Activated CD8-positive, alpha-beta memory T cell treated with anti-CD3 and anti-CD28 coated beads for 24 hours (primary cell): ENCODE measurements at regions not wholly inside any gene's neighbourhood (a gene's known extent, or its start where the extent isn't known, plus 50 kb on each side); places are given as distances from the start of the nearest gene placed in this dataset.

ENCODE experiments used
- DNase-seq: peaks from one replicate; pipeline ENCODE4 v3.0.0-alpha.2; 2020

DNA sequence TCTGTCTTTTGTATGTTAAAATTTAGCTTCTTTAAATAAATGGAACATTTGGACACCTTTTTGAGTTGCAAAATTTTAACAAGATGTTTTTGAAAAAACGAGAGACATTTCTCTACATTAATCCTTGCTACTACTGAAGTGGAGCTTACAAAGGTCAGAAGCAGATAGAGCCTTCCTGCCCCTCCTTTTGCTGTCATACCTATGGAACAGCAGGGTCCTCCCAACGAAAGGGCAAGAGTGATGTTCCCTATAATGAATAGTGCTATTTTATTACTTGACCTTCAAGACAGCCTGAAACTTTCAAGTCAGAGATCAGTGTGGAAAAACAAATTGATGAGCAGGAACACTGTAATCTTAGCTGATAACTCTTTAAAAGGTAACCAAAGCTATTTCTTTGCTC, 1538.9 kb downstream of the PLA2G4A start:
- DNase-seq, result no peak

- DNase-seq, result no peak
These were observed 1542.6 kb downstream of the PLA2G4A start for GRCh38 chr1:188371295-188371806.

DNA sequence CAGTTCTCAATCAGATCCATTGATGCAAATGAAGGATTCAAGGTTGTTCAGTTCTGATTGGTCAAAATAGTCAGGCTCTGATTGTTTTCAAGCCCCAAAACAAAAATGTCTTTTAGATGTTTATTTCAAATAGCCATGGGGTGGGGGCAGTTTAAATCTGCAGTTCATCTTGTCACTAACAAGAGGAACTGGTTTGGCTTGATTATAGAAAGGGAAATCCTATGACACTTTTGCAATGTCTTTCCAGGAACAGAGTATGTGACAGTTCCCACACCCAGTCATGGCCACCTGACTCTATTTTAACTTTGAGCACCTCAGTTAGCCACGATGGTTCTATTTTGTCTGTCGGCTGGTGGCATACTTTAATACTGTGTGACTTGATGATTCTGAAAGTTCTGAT, 1544.1 kb downstream of the PLA2G4A start:
- no peak for DNase-seq

GRCh38 chr1:188382851-188383250, 1554.1 kb downstream of the PLA2G4A start:
- DNase-seq, result no peak

DNA sequence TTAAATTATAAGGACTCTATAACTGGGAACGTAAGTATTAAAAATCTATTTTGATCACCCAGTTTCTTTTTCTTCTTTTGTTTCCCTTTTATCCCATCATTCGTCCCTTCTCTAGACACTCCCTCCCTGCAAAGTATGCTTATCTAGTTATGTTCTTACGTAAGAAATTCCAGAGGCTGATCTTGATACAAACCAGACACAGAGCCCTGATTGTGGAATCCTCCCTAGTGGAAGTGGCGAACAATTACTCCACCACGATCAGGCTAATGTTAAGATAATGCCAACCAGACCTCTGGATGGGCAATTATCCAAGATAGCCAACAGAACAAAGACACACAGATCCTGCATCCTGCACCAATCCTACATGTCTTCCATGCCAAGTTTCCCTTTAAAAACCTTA, 1557.4 kb downstream of the PLA2G4A start:
- no peak for DNase-seq

GRCh38 chr1:188386666-188387065, 1557.9 kb downstream of the PLA2G4A start:
- no peak for DNase-seq

- DNase-seq, result no peak
These were observed 1565.9 kb downstream of the PLA2G4A start for GRCh38 chr1:188394677-188395076.

GRCh38 chr1:188397521-188397920, 1568.8 kb downstream of the PLA2G4A start:
- no peak for DNase-seq

- DNase-seq, result no peak
These were observed 1574.2 kb downstream of the PLA2G4A start for GRCh38 chr1:188402986-188403385.

DNA sequence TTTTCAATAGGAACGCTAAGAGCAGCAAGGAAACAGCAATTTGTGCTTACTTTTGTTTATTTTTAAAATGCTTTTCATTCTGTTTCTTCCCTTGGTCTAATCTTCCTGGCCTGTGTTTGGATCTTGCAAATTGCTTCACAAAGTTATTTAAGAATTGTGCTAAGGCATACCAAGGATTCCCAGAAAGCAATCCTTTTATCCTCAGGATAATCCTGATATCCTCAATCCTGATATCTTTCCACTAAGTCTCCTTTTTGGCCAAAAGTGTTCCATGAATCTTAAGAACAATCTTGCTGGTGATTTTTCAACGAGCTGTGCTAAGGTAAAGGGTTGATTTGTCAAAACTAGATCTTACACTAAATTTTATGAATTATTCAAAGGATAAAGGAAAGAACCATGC, 1577.9 kb downstream of the PLA2G4A start:
- DNase-seq, result no peak

- no peak for DNase-seq
These were observed 1591.4 kb downstream of the PLA2G4A start for GRCh38 chr1:188420177-188420576.

DNA sequence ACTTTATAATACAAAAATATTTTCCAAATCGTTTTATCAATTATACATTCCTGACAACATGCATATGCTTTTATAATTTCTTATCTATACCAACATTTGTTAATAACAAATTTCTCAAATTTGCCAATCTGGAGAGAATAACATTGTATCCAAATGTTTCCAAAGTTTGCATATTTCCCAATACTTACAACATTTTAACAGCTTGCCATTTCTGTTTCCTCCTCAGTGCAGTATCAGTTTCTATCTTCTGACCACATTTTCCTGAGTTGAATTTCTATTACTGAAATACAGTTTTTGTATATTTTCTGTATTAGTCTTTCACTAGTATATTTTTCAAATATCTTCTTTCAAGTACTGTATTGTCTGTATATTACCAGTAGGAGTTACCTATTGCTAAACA, 1594.3 kb downstream of the PLA2G4A start:
- DNase-seq, result no peak

DNA sequence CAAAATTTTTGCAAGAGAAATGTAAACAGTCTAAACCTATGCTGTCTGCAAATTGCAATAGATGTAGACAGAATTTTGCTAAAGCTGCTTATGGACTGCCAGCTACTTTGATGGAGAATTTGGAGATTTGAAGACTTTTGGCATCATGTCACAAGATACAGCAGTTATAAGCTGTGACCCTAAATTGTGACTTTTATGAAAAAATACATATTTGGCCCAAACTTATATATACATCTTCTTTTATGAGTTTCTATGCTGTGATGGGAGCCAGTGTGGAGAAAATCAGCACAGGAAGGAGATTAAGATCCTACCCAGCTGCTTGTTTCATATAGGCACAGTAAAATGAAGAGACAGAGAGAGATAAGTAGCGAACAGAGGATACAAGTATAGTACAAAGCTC, 1595.4 kb downstream of the PLA2G4A start:
- DNase-seq, result no peak

GRCh38 chr1:188425687-188426086, 1596.9 kb downstream of the PLA2G4A start:
- no peak for DNase-seq

DNA sequence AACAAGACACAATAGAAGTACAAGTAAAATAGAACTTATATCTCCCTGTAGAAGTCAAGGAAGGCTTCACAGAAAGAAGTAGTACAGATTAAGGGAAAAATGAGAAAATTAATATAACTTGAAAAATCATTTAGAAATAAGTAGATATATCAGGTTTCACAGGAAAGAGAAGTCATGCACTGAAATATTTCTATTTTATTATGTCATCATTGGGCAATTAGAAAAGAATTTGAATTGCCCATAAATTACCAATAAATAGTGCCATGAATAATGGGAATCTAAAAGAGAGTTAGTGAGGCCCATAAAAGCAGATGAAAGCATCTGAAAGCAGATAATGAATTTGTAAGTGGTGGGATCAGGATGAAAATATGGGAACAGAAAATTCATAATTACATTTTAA, 1597.8 kb downstream of the PLA2G4A start:
- DNase-seq, result no peak

GRCh38 chr1:188427642-188428041, 1598.9 kb downstream of the PLA2G4A start:
- no peak for DNase-seq

- no peak for DNase-seq
These were observed 1600.6 kb downstream of the PLA2G4A start for GRCh38 chr1:188429386-188429785.

DNA sequence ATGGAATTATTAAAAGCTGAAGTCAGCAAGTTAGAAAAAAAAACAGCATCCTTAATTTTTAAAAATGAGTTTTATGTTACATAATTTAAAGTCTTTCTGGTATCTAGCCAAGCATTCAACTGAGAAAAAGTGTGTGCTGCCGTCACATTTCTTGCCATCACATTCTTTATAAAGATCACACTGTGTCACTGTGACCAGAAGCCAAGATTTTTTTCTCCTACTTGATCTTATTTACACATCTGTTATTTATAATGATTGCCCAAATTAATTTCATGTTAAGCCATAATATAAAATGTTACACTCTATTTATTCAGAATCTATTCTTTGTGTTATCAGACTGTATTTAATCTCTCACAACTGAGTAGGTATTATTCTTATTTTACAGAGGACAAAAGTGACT, 1603.7 kb downstream of the PLA2G4A start:
- no peak for DNase-seq

DNA sequence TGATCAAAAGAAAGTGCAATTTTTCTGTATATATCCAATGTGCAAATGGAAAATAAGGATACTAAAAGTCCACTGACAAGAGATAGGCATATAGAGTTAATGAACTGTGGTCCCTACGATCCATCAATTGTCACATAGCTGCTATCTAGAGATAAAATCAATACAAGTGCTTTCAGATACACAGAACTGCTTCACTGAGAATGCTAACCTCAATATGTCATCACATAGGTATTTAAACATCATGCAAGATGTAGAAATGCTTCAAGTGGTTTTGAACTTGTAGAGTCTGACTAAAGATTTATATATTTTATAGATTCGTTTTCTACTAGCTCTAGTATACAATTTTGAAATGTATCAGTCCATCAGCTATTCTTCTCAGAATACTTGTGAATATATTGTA, 1604.7 kb downstream of the PLA2G4A start:
- DNase-seq, result no peak

DNA sequence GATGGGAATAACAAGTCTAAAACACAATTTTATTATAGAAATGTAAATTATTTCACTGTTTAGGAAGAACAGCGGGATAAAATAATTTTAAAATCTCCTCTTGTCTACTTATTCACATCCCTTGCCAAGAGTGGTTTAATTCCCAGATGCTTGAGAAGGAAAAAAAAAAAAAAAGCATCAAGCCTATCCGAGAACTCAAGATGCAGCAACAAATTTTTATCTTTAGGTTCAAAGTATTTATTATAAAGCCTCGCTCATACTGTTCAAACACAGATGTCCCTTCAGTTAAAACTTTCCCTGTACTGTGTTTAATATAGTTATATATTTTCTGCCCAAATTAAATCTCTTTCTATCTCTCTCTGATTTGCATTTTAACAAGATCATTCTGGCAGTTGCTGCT, 1615.8 kb downstream of the PLA2G4A start:
- no peak for DNase-seq

DNA sequence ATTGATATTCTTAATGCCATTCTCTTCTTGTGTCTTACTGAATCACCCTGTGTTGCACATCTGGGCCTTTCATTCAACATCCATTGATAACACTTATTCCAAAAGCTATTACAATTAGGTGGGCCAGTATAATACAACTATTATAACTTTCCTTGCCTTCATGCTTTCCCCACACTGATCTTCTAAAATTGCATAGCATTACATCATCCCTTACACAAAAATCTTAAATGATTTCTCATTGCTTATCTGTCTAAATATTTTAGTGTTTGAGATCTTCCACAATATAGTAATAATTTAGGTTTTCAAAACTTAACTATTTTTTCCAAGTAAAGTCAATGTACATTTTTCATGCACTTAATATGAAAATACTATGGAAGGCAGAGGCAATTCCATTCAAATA, 1634.1 kb downstream of the PLA2G4A start:
- no peak for DNase-seq

DNA sequence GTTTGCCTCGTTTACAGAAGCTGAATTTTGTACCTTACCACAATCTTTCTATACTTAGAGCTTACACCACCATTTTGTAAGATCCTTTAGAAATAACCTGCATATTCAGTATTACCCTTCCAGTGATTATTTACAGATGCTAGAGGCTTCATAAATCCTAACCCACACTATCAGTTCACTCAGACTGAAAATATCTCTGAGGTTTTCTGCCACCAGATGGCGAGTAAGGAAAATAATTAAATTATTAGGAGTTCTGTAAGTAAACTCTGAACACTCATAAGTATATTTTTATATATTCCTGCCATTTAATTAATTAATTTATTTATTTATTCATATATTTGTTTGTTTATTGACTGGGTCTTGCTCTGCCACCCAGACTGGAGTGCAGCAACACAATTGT, 1635.2 kb downstream of the PLA2G4A start:
- no peak for DNase-seq

GRCh38 chr1:188466539-188466938, 1637.8 kb downstream of the PLA2G4A start:
- DNase-seq, result no peak

- DNase-seq, result no peak
These were observed 1647.9 kb downstream of the PLA2G4A start for GRCh38 chr1:188476606-188477005.

- no peak for DNase-seq
These were observed 1660.8 kb downstream of the PLA2G4A start for GRCh38 chr1:188489336-188490112.
